ENCODE measurements at regions not wholly inside any gene's neighbourhood (a gene's known extent, or its start where the extent isn't known, plus 50 kb on each side); places are given as distances from the start of the nearest gene placed in this dataset.

DNA sequence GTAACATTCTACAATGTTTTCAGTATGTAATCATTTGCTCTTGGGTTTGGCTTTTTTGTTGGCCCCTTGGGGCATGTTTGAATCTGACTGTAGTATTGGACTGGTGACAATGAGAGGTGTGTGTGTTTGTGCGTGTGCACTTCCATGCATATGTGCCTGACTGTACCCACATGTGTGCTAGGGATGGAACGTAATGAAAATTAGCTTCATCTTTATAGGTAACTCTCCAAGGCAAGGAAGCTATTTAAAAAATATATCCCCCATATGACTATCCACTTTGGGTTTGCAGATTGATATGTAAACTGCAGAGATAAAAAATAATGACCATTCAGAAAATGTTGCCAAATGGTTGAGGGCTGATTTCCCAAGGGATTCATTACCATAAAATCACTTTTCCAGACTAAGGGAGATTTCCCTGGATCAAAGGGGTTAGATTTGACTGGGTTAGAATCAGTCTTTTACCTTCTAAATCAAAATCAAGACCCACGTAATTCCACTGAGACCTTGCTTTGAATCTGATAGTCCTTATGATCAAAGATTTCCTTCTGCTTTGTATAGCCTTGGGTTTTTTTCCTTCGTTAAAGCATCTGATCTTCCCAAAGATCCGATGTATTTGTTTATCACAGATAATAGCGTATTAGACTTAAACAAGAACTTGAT lies 189.7 kb downstream of the CENPF start:
- Histone ChIP-seq H3K4me3 (ENCODE audit: low read depth, low read length) (no peak overlapping the region), H3K27me3 (replicated peaks) (no peaks in the 10 kb centered on the region), H3K27ac (no peak overlapping the region), H3K36me3 (replicated peaks) (no peaks in the 10 kb centered on the region)
- TF ChIP-seq, protein P1, sequence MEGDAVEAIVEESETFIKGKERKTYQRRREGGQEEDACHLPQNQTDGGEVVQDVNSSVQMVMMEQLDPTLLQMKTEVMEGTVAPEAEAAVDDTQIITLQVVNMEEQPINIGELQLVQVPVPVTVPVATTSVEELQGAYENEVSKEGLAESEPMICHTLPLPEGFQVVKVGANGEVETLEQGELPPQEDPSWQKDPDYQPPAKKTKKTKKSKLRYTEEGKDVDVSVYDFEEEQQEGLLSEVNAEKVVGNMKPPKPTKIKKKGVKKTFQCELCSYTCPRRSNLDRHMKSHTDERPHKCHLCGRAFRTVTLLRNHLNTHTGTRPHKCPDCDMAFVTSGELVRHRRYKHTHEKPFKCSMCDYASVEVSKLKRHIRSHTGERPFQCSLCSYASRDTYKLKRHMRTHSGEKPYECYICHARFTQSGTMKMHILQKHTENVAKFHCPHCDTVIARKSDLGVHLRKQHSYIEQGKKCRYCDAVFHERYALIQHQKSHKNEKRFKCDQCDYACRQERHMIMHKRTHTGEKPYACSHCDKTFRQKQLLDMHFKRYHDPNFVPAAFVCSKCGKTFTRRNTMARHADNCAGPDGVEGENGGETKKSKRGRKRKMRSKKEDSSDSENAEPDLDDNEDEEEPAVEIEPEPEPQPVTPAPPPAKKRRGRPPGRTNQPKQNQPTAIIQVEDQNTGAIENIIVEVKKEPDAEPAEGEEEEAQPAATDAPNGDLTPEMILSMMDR (IDR thresholded peaks at IDR 0.05; ENCODE audit: low read depth, low read length, missing control alignments) = no peak
- DNase-seq = no peak
- in situ Hi-C loops (cut with HindIII; ENCODE audit: low pct_ligation_motif_present, low sequenced_read_pairs) = no loop called here

DNA sequence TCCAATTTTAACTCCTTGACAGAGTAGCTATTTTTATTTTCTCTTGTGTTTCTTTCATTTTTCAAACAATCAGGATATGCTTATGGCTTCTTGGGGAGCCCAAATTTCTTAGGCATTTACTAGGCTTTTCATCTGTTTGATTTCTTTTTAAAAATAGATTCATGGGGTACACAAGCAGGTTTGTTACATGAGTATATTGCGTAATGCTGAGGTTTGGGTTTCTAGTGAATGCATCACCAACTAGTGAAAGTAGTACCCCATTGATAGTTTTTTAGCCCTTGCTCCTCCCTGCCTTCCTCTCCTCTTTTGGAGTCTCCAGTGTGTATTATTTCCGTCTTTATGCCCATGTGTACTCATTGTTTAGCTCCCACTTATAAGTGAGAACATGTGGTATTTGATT lies 190.7 kb downstream of the CENPF start:
- TF ChIP-seq, protein P1 (IDR thresholded peaks at IDR 0.05; ENCODE audit: low read depth, low read length, missing control alignments) = no peak
- no peaks in the 10 kb centered on the region for H3K36me3 ChIP-seq (replicated peaks)
- in situ Hi-C loops (cut with HindIII; ENCODE audit: low pct_ligation_motif_present, low sequenced_read_pairs) = no loop called here
- DNase-seq = no peak
- no peaks in the 10 kb centered on the region for H3K27me3 ChIP-seq (replicated peaks)
- no peak overlapping the region for H3K4me3 ChIP-seq (ENCODE audit: low read depth, low read length)
- no peak overlapping the region for H3K27ac ChIP-seq

DNA sequence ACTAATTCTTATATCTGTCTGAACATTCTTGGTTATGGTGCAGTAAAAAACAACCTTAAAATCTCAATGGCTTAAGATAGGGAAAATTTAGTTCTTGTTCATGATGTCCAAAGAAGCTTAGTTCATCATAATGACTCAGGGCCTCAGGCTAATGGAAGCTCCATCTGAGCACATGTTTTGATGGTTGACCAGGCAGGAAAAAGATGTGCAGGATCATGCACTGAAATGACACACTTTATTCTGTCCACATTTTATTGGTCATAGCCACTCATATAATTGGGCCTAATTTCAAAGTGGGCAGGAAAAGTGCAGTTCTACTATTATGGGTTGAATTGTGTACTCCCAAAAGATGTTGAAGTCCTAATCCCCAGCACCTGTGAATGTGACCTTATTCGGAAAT lies 198.2 kb downstream of the CENPF start:
- DNase-seq = no peak
- no peaks in the 10 kb centered on the region for H3K36me3 ChIP-seq (replicated peaks)
- TF ChIP-seq, protein P1 (IDR thresholded peaks at IDR 0.05; ENCODE audit: low read depth, low read length, missing control alignments) = no peak
- H3K27me3 ChIP-seq (replicated peaks) = no peaks in the 10 kb centered on the region
- H3K4me3 ChIP-seq (ENCODE audit: low read depth, low read length) = no peak overlapping the region
- in situ Hi-C loops (cut with HindIII; ENCODE audit: low pct_ligation_motif_present, low sequenced_read_pairs) = no loop called here
- no peak overlapping the region for H3K27ac ChIP-seq

DNA sequence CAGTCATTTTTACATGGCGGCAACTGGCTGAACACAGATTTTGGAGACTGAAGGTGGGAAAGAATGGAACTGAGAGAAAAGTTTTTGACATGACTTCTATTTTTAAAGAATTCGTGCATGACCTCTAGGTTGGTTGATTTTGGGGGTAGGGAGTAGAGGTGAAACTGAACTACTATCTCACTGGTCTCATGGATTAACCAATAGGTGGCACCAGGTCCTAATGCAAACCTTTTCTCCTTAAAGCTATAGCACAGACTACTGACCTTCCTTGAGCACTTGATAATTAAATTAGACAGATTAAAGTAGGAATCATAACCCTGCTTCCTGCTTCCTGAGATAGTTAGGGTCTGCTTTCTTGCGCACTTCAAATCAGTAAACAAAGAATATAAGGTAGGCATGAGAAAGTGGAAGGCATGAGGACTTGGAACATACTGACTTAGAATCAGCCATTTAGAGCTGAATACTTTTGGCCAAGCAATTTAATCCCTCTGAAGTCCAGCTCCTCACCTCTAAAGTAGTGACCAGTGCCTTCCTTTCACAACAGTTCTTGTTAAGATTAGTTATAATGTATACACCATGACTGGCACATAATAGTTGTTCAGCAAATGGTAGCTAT lies 206.0 kb downstream of the CENPF start:
- DNase-seq = peak; percentile 51
- no peak overlapping the region for H3K27ac ChIP-seq

DNA sequence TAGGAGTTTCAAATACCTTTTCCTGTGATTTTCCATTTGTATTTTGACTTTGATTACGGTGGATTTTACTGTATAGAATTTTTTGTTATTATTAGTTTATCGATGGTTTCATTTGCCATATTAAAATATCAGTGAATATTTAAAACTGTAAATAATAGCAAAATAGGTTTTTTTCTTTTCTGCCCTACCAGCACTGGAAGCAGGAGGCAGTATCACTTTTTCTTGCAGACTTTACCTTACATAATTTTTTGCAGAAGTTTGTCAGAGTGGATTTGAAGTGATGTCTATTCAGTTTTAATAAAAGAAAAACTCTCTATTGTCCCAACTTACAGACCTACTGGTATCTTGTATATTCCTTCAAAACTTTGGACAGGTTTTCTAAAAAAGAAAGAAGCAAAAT lies 213.6 kb downstream of the CENPF start:
- no peak overlapping the region for H3K27ac ChIP-seq
- H3K4me3 ChIP-seq (ENCODE audit: low read depth, low read length) = no peak overlapping the region
- no peaks in the 10 kb centered on the region for H3K36me3 ChIP-seq (replicated peaks)
- TF ChIP-seq, protein P1 (IDR thresholded peaks at IDR 0.05; ENCODE audit: low read depth, low read length, missing control alignments) = peak; percentile 26
- H3K27me3 ChIP-seq (replicated peaks) = no peaks in the 10 kb centered on the region
- no peak for DNase-seq
- in situ Hi-C loops (cut with HindIII; ENCODE audit: low pct_ligation_motif_present, low sequenced_read_pairs) = no loop called here

More for the DNA sequence above, 206.0 kb downstream of the CENPF start:
- H3K27me3 ChIP-seq (replicated peaks) = no peaks in the 10 kb centered on the region
- H3K36me3 ChIP-seq (replicated peaks) = no peaks in the 10 kb centered on the region
- H3K4me3 ChIP-seq (ENCODE audit: low read depth, low read length) = no peak overlapping the region
- in situ Hi-C loops (cut with HindIII; ENCODE audit: low pct_ligation_motif_present, low sequenced_read_pairs) = no loop called here
- TF ChIP-seq, protein P1 (IDR thresholded peaks at IDR 0.05; ENCODE audit: low read depth, low read length, missing control alignments) = peak; percentile 58
